Ovary (tissue), 7 donors: ENCODE measurements at regions not wholly inside any gene's neighbourhood (a gene's known extent, or its start where the extent isn't known, plus 50 kb on each side); places are given as distances from the start of the nearest gene placed in this dataset.

Experiments
- DNase-seq, 5 donors: peaks; one replicate each; pipeline ENCODE4 v3.0.0-alpha.2; 2019 to 2020
- H3K27ac ChIP-seq, 2 donors: fragments of 200-600 bp; one replicate each; pipeline versions ENCODE4 v1.5.1 to v1.8.0; 2019 to 2022
- H3K27me3 ChIP-seq: fragments of 200-600 bp; one replicate; pipeline ENCODE4 v1.8.0; 2022
- H3K36me3 ChIP-seq: fragments of 200-600 bp; sonication (generic); one replicate; pipeline ENCODE4 v1.5.1; 2019
- H3K4me1 ChIP-seq: one replicate; pipeline ENCODE4 v1.8.1; 2013; ENCODE audit warnings: mild to moderate bottlenecking, moderate library complexity; ENCODE audit not compliant: insufficient read depth
- H3K4me3 ChIP-seq: fragments of 200-600 bp; sonication (generic); one replicate; pipeline ENCODE4 v1.5.1; 2017
- H3K9me3 ChIP-seq, 2 donors: fragments of 200-600 bp in 1 of 2; sonication (generic) in 1 of 2; one replicate each; pipeline versions ENCODE4 v1.5.1 to v1.8.1; 2013 to 2019; ENCODE audit warnings: mild to moderate bottlenecking in 1 of 2, moderate library complexity in 1 of 2
- CTCF ChIP-seq, 3 donors: fragments of 450-650 bp in 2 of 3; fragments of 200-600 bp in 1 of 3; IDR thresholded peaks; one replicate each; pipeline versions ENCODE4 v1.5.1 to v1.8.0; 2016 to 2022; ENCODE audit warnings: antibody characterized with exemption in 3 of 3, mild to moderate bottlenecking in 1 of 3
- EP300 ChIP-seq: sonication (generic); formaldehyde crosslinking; IDR thresholded peaks from one replicate; pipeline ENCODE4 v1.6.1; 2017; ENCODE audit warnings: antibody characterized with exemption
- POLR2A ChIP-seq: fragments of 450-650 bp; IDR thresholded peaks from one replicate; pipeline ENCODE4 v1.6.1; 2017; ENCODE audit warnings: antibody characterized with exemption, mild to moderate bottlenecking, moderate library complexity
- WGBS, 3 donors: extraction: QIAGEN DNeasy Blood & Tissue Kit in 1 of 3; methylation state at CpG; one replicate each; pipeline versions ENCODE4 v1.1.5 to v1.1.7; 2013 to 2017; 5-methylcytosine and 5-hydroxymethylcytosine counted together
- intact Hi-C, 4 donors: fragments of 100-400 bp; cut with DNase I; formaldehyde crosslinking; loops; one replicate each; pipeline versions ENCODE4 v1.11.0 to v1.15.1; 2022 to 2023
- donor health status: DM: no; HTN: no; CAD: no; lungs with moderate emphysema.
- donor health status: DM: no; HTN: no; CAD: no.
- donor health status: Bipolar disorder and iron deficiency.
- donor health status: DM: no; HTN: no; CAD: no.
- donor health status: DM: yes; HTN: yes; CAD: no.

DNA sequence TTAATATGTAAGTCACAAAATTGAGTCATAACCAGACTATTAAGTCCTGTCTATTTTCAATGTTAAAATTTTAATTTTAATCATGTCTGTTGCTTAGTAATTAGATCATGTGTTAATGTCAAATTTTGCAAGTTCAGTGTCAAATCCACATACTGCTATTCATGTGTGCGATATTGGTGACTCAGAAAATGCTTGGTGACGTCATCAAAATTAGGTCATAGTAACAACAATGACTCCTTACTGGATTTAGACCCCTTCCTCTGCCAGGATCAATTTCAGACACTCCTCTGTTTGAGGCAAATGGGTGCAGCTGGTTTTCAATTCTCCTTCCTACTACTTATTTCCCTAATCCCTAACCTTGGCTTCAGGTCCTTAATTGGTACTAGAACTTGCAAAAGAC is 1394.3 kb upstream of the SLC10A2 start:
- intact Hi-C loops = no loop called here
- Histone ChIP-seq H3K4me3 (no peak overlapping the region), H3K27me3 (no peaks in the 10 kb centered on the region), H3K4me1 (no peaks in the 10 kb centered on the region), H3K36me3 (no peaks in the 10 kb centered on the region), H3K9me3 (no peaks in the 10 kb centered on the region), H3K27ac (no peak overlapping the region)
- no peak for TF ChIP-seq POLR2A
- no peak for TF ChIP-seq CTCF (IDR thresholded peaks at IDR 0.05)
- TF ChIP-seq EP300 = no peak
- WGBS, 3 donors = 78 to 83% (median 82%) methylated on average over 2 of the region's 2 CpGs
- DNase-seq = no peak

DNA sequence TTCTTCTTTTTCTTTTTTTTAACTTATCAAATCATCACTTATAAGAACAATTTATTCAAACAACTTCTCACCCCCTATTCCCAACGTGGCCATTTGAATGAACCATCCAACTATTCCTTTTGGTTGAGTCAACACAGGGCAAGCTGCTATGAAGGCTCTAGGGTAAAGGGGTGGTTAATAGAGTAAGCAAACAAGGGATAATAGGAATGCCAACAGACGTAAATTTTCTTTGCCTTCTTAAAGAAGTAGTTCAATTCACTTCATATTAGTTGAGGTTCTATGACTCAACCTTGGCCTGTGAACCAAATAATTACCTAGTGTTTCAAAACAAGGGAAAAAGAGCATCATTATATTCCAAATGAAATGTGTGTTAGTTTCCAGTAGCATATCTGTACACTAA is 1383.8 kb upstream of the SLC10A2 start:
- TF ChIP-seq EP300 (no peak), CTCF (IDR thresholded peaks at IDR 0.05) (no peak), POLR2A (no peak)
- intact Hi-C loops = no loop called here
- Histone ChIP-seq H3K27ac (no peak overlapping the region), H3K36me3 (no peaks in the 10 kb centered on the region), H3K9me3 (no peaks in the 10 kb centered on the region), H3K4me1 (no peaks in the 10 kb centered on the region), H3K4me3 (no peak overlapping the region), H3K27me3 (no peaks in the 10 kb centered on the region)
- 59 to 62% (median 61%) methylated on average over 2 of the region's 2 CpGs for WGBS, 3 donors
- DNase-seq = no peak

DNA sequence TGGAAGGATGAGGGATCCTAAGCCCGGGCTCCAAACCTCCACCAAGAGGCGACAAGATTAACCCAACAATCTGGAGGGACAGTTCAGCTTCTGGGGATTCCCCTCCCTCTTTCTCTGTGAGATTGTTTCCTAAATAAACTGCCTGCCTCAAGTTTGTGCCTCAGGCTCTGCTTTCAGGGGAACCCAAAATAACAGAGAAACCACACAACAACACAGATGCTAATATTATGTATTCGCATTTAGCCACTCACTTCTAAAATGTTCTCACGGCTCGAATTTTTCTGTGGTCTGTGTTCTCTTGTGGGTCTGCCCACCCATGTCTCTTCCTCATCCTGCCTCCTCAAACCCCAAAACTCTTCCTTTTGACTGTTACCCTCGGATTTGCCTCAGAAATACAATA is 1381.1 kb upstream of the SLC10A2 start:
- H3K9me3 ChIP-seq = no peaks in the 10 kb centered on the region
- TF ChIP-seq EP300 (no peak), CTCF (IDR thresholded peaks at IDR 0.05) (no peak), POLR2A (no peak)
- intact Hi-C loops = no loop called here
- H3K36me3 ChIP-seq = no peaks in the 10 kb centered on the region
- no peak overlapping the region for H3K4me3 ChIP-seq
- H3K27me3 ChIP-seq = no peaks in the 10 kb centered on the region
- H3K4me1 ChIP-seq = no peaks in the 10 kb centered on the region
- DNase-seq = no peak
- H3K27ac ChIP-seq = no peak overlapping the region
- 84 to 86% (median 86%) methylated on average over 6 of the region's 6 CpGs for WGBS, 3 donors

GRCh38 chr13:104442536-104442935 is 1376.3 kb upstream of the SLC10A2 start:
- Histone ChIP-seq H3K4me3 (no peak overlapping the region), H3K27me3 (no peaks in the 10 kb centered on the region), H3K36me3 (no peaks in the 10 kb centered on the region), H3K9me3 (no peaks in the 10 kb centered on the region), H3K27ac (no peak overlapping the region), H3K4me1 (no peaks in the 10 kb centered on the region)
- DNase-seq = no peak
- WGBS, 3 donors = 65 to 72% (median 65%) methylated on average over 3 of the region's 3 CpGs
- intact Hi-C loops = no loop called here
- TF ChIP-seq POLR2A = no peak
- TF ChIP-seq EP300 = no peak
- TF ChIP-seq CTCF (IDR thresholded peaks at IDR 0.05) = no peak

GRCh38 chr13:104436555-104436954 is 1370.3 kb upstream of the SLC10A2 start:
- H3K9me3 ChIP-seq = no peaks in the 10 kb centered on the region
- TF ChIP-seq POLR2A (no peak), CTCF (IDR thresholded peaks at IDR 0.05) (no peak), EP300 (no peak)
- H3K36me3 ChIP-seq = no peaks in the 10 kb centered on the region
- H3K27ac ChIP-seq = no peak overlapping the region
- no peaks in the 10 kb centered on the region for H3K27me3 ChIP-seq
- DNase-seq = no peak
- 83 to 84% (median 84%) methylated on average over 2 of the region's 2 CpGs for WGBS, 3 donors
- no peaks in the 10 kb centered on the region for H3K4me1 ChIP-seq
- H3K4me3 ChIP-seq = no peak overlapping the region
- intact Hi-C loops = no loop called here
